WERI-Rb-1 (cell line): ENCODE measurements at regions not wholly inside any gene's neighbourhood (a gene's known extent, or its start where the extent isn't known, plus 50 kb on each side); places are given as distances from the start of the nearest gene placed in this dataset.

Source experiments
- DNase-seq: peaks from one replicate; pipeline ENCODE4 v3.0.0-alpha.2; 2020
- H3K27ac ChIP-seq: fragments of 250-450 bp; sonication (Bioruptor Pico); 2 replicates; pipeline ENCODE4 v1.5.1; 2020; ENCODE audit warnings: mild to moderate bottlenecking, moderate library complexity
- H3K27me3 ChIP-seq: fragments of 250-450 bp; sonication (Bioruptor Pico); 2 replicates; pipeline ENCODE4 v1.5.1; 2021; ENCODE audit warnings: mild to moderate bottlenecking, low read depth, moderate library complexity; ENCODE audit not compliant: insufficient read depth, severe bottlenecking
- H3K36me3 ChIP-seq: fragments of 250-450 bp; sonication (Bioruptor Pico); 2 replicates; pipeline ENCODE4 v1.5.1; 2020; ENCODE audit warnings: mild to moderate bottlenecking, moderate library complexity
- H3K4me3 ChIP-seq: 2 replicates; pipeline ENCODE4 v1.5.1; 2011; ENCODE audit warnings: low read depth, mild to moderate bottlenecking, control low read depth, low read length
- H3K9me3 ChIP-seq: fragments of 250-450 bp; sonication (Bioruptor Pico); 2 replicates; pipeline ENCODE4 v1.5.1; 2021; ENCODE audit warnings: mild to moderate bottlenecking, moderate library complexity; ENCODE audit not compliant: severe bottlenecking
- CTCF ChIP-seq: IDR thresholded peaks from 2 replicates; pipeline ENCODE4 v1.5.1; 2011; ENCODE audit warnings: low read depth, mild to moderate bottlenecking, control low read depth, inconsistent platforms, low read length

GRCh38 chr14:43169722-43170121 is 1337.4 kb downstream of the FSCB start:
- H3K36me3 ChIP-seq = no peaks in the 10 kb centered on the region
- H3K4me3 ChIP-seq = no peak overlapping the region
- peaks cover 14% of the 10 kb centered on the region for H3K27me3 ChIP-seq
- no peak for TF ChIP-seq CTCF
- H3K9me3 ChIP-seq = no peaks in the 10 kb centered on the region
- DNase-seq = no peak
- no peak overlapping the region for H3K27ac ChIP-seq

GRCh38 chr14:43168371-43168925 is 1338.6 kb downstream of the FSCB start:
- DNase-seq = no peak
- Histone ChIP-seq H3K4me3 (no peak overlapping the region), H3K9me3 (no peaks in the 10 kb centered on the region), H3K27me3 (peaks cover 14% of the 10 kb centered on the region), H3K27ac (no peak overlapping the region), H3K36me3 (no peaks in the 10 kb centered on the region)
- no peak for TF ChIP-seq CTCF

DNA sequence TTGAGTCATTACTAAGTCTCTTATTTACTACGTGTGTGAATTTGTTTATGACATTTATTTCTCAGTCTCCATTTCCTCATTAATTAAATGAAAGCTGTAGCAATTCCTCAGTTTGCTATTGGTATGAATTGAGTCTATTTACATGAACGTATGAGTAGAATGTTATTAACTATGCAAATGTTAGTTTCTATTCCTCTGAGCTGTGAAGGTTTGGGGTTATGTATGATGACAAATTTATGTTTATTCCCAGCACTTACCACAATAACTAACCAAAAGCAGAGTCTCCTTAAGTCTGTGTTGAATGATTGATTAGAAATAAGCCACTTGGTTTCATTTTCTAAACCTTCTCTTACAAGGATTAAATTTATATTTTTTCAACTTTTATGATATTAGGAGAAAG is 1340.9 kb downstream of the FSCB start:
- no peak overlapping the region for H3K4me3 ChIP-seq
- DNase-seq = no peak
- H3K27me3 ChIP-seq = peaks cover 18% of the 10 kb centered on the region
- H3K36me3 ChIP-seq = no peaks in the 10 kb centered on the region
- H3K27ac ChIP-seq = no peak overlapping the region
- TF ChIP-seq CTCF = no peak
- no peaks in the 10 kb centered on the region for H3K9me3 ChIP-seq

DNA sequence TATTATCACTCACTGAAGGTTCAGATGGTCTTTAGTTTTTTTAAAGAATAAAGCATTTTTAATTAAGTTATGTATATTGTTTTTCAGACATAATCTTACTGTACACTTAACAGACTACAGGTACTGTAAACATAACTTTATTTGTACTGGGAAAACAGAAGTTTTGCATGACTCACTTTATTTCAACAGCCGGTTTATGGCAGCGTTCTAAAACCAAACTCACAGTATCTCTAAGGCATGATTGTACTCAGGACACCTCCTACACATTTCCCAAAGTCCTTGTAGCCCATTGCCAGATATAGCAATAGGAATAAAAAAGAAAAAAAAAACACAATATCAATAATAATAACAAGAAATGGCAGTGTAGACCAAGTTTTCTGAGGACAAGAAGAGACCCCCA is 1341.4 kb downstream of the FSCB start:
- no peak for TF ChIP-seq CTCF
- no peaks in the 10 kb centered on the region for H3K9me3 ChIP-seq
- peaks cover 18% of the 10 kb centered on the region for H3K27me3 ChIP-seq
- H3K36me3 ChIP-seq = no peaks in the 10 kb centered on the region
- no peak overlapping the region for H3K4me3 ChIP-seq
- no peak overlapping the region for H3K27ac ChIP-seq
- DNase-seq = no peak

GRCh38 chr14:43161477-43161876 is 1345.6 kb downstream of the FSCB start:
- TF ChIP-seq CTCF = no peak
- no peaks in the 10 kb centered on the region for H3K9me3 ChIP-seq
- no peaks in the 10 kb centered on the region for H3K36me3 ChIP-seq
- H3K27ac ChIP-seq = no peak overlapping the region
- DNase-seq = no peak
- H3K27me3 ChIP-seq = peaks cover 12% of the 10 kb centered on the region
- no peak overlapping the region for H3K4me3 ChIP-seq

DNA sequence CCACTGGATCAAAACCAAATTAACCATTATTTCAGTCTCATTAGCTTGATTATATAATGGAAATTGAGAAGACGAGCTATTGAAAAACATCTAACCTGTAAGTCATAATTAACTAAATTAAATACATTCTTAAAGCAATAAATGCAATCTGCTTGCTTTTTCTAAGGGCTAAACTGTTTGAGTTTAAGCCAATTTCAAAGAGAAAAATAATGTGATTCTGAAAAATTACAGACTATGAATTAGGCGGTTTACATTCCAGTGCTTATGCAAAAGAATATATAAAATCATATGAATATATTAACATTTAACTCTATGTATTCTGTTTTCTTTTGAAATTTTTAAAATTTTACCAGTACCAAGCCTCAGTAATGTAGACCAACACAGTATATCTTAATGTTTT is 1349.4 kb downstream of the FSCB start:
- Histone ChIP-seq H3K36me3 (no peaks in the 10 kb centered on the region), H3K4me3 (no peak overlapping the region), H3K9me3 (no peaks in the 10 kb centered on the region), H3K27me3 (peaks cover 14% of the 10 kb centered on the region), H3K27ac (no peak overlapping the region)
- no peak for DNase-seq
- no peak for TF ChIP-seq CTCF
